ENCODE measurements at regions not wholly inside any gene's neighbourhood (a gene's known extent, or its start where the extent isn't known, plus 50 kb on each side); places are given as distances from the start of the nearest gene placed in this dataset.

DNA sequence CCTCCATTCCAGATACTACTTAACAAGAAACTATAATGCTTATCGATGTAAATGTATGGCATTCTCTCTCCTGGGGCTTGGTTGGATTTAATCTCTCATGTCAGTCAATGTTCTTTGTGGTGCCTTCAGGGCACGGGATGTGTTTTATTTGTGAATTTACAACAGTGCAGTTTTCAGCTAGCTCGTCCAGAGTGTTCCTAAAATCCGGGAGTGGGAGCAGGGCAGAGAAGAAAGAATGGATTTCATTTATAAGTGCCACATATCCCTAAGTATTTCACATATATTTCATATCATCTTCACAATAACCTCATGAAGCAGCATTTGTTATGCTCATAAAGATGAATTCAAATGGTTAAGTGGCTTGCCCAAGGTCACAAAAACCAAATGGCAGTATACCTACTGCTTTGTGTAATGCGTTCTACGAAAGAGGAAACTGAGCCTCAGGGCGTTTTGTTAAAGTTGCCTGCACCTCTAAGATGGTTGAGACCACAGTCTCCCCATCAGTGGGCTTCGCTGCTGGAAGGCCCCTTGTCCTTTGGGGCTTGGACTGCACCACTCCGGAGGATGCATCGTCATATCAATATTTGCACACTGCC lies 134.7 kb upstream of the MGAT5 start:
- no peak for TF ChIP-seq POLR2A (IDR thresholded peaks at IDR 0.05)
- TF ChIP-seq, protein P1, sequence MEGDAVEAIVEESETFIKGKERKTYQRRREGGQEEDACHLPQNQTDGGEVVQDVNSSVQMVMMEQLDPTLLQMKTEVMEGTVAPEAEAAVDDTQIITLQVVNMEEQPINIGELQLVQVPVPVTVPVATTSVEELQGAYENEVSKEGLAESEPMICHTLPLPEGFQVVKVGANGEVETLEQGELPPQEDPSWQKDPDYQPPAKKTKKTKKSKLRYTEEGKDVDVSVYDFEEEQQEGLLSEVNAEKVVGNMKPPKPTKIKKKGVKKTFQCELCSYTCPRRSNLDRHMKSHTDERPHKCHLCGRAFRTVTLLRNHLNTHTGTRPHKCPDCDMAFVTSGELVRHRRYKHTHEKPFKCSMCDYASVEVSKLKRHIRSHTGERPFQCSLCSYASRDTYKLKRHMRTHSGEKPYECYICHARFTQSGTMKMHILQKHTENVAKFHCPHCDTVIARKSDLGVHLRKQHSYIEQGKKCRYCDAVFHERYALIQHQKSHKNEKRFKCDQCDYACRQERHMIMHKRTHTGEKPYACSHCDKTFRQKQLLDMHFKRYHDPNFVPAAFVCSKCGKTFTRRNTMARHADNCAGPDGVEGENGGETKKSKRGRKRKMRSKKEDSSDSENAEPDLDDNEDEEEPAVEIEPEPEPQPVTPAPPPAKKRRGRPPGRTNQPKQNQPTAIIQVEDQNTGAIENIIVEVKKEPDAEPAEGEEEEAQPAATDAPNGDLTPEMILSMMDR (IDR thresholded peaks at IDR 0.05) = no peak
- intact Hi-C loops (cut with DNase I) = loop anchor here (5.0 to 10.0 kb wide), 3 partner anchors 128 to 293 kb away; no protein-coding TSS in a partner anchor
- Histone ChIP-seq H3K4me1 (peaks cover 26 to 31% of the 10 kb centered on the region in 2 donors), H3K27ac (peak overlapping the region in 2 of 3 donors; percentile 92 to 95), H3K36me3 (no peaks in the 10 kb centered on the region), H3K27me3 (no peaks in the 10 kb centered on the region), H3K9me3 (no peaks in the 10 kb centered on the region), H3K4me3 (replicated peaks in 1 of 3) (peak overlapping the region in 1 of 3 donors; percentile 99)
- DNase-seq = no peak
- 39 to 46% methylated on average over 7 to 10 of the region's 10 CpGs for WGBS, 2 donors

DNA sequence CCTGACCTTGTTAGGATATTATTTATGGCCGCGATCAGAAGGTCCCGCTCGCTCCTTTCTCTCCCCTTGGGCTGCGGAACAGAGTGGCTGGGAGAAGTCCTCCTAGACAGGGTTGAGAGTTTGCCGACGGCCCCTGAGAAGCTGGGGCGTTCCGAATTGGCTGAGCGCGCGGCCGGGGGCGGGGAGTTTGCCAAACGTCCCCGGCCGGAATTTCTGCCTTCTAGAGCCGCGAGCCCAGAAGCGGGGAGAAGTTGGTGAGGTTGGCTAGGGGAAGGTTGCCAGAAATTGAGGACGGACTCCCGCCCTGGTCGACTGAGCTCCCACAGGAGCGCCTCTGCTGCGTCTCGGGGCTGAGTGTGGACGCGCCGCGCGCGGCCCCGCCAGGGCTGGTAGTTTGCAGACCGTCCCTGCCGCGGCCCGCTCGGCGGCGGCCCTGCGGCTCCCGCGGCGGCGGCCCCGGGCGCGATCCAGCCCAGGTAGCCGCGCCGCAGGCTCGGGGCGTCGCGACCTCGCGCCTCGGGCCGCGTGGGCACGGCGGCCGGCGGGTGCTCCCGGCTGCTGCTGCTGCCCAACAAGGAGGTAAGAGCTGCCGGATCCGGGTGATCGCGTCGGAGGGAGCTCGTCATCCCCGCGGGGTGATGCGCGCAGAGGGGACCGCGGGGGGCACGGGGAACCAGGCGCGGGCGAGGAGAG lies 134.0 kb upstream of the MGAT5 start:
- DNase-seq = peak; percentile 95 to 96
- H3K4me3 ChIP-seq (replicated peaks in 1 of 3) = peak overlapping the region; percentile 54 to 99 (median 78)
- WGBS, 2 donors = 0% methylated on average over 12 of the region's 81 CpGs; no CpG with 5 or more reads in 1 of the 2 donors
- H3K4me1 ChIP-seq = peaks cover 32 to 37% of the 10 kb centered on the region in 2 donors
- no peaks in the 10 kb centered on the region for H3K27me3 ChIP-seq
- TF ChIP-seq, protein P1 (IDR thresholded peaks at IDR 0.05) = peak in 1 of 6 experiments; percentile 12
- peak in 1 of 2 donors; percentile 89 for TF ChIP-seq POLR2A (IDR thresholded peaks at IDR 0.05)
- peak overlapping the region; percentile 72 to 95 (median 92) for H3K27ac ChIP-seq
- no peaks in the 10 kb centered on the region for H3K9me3 ChIP-seq
- no peaks in the 10 kb centered on the region for H3K36me3 ChIP-seq
- intact Hi-C loops (cut with DNase I) = loop anchor here (5.0 to 10.0 kb wide), 4 partner anchors 85 to 292 kb away; no protein-coding TSS in a partner anchor

DNA sequence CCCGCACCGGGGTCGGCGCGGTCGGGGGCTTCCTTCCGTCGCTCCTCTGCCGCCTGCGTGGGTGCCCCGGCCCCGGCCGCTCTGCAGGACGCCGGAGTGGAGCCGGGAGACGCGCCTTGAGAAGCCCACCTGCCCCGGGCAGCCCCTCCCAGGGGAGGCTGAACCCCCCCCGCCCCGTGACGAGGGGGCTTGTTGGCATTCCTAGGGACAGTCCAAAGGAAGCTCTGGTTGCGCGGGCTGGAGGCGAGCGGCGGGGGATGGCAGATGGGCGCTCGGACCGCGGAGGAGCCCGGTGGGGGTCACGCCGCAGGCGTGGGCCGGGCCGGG lies 133.5 kb upstream of the MGAT5 start:
- Histone ChIP-seq H3K27ac (peak overlapping the region; percentile 72 to 95 (median 92)), H3K36me3 (no peaks in the 10 kb centered on the region), H3K4me1 (peaks cover 37 to 40% of the 10 kb centered on the region in 2 donors), H3K9me3 (no peaks in the 10 kb centered on the region), H3K27me3 (no peaks in the 10 kb centered on the region), H3K4me3 (replicated peaks in 1 of 3) (peak overlapping the region; percentile 54 to 99 (median 78))
- intact Hi-C loops (cut with DNase I) = loop anchor here (10.0 kb wide), 1 partner anchor 84 kb away; no protein-coding TSS in a partner anchor
- TF ChIP-seq, protein P1 (IDR thresholded peaks at IDR 0.05) = no peak
- no peak for TF ChIP-seq POLR2A (IDR thresholded peaks at IDR 0.05)
- DNase-seq = peak; percentile 32 to 37
- 0% methylated on average over 1 of the region's 37 CpGs; no CpG with 5 or more reads in 1 of the 2 donors for WGBS, 2 donors

DNA sequence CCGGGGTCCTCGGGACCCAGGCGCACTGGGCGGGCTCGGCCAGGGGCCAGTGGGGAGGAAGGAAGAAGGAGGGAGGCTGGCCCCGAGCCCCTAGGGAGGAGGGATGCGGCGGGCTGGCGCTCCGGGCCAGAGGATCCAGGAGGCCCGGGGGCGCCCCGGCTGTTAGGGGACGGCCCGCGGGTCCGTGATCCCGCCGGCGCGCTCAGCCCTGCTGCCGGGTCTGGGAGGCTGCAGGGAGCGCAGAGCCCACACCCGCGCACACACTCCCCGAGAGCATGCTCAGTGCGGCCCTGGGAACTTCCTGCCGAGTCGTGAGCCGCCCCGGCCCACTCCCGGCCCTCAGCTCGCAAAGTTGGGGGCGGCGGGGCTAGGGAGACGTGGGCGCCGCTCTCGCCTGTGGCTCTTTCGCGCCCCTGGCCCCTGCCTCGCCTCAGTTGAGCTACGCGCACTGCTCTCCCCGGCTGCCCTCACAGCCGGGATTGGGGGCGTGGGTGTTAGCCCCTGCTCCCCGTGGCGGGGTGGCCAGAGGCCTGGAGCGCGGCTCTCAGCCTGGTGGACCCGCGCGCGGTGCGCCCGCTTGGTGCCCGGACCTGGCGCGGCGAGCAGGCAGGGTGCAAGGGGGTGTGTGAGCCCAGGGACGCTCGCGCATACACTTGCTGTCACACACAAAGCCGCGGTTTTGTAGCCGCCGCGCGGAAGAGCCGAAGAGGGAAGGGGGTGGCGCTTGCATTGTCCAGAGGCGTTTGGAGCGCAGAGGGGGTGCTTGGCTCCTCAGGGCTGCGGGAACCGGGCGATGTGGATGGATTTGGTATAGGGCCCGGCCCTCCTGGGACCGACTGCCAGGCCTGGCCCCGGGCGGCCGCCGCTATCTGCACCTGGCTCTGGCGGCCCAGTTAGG lies 132.9 kb upstream of the MGAT5 start:
- intact Hi-C loops (cut with DNase I) = loop anchor here (10.0 kb wide), 1 partner anchor 84 kb away; no protein-coding TSS in a partner anchor
- Histone ChIP-seq H3K4me3 (replicated peaks in 1 of 3) (peak overlapping the region; percentile 54 to 99 (median 78)), H3K27me3 (no peaks in the 10 kb centered on the region), H3K36me3 (no peaks in the 10 kb centered on the region), H3K27ac (peak overlapping the region; percentile 72 to 95 (median 92)), H3K9me3 (no peaks in the 10 kb centered on the region), H3K4me1 (peaks cover 37 to 44% of the 10 kb centered on the region in 2 donors)
- TF ChIP-seq, protein P1 (IDR thresholded peaks at IDR 0.05) = no peak
- peak in 1 of 2 donors; percentile 65 for TF ChIP-seq POLR2A (IDR thresholded peaks at IDR 0.05)
- WGBS, 2 donors = 2 to 20% methylated on average over 7 to 52 of the region's 84 CpGs
- DNase-seq = peak; percentile 66 to 69
